Left ventricle myocardium inferior (tissue), 1 donor: ENCODE measurements at regions not wholly inside any gene's neighbourhood (a gene's known extent, or its start where the extent isn't known, plus 50 kb on each side); places are given as distances from the start of the nearest gene placed in this dataset.

ENCODE experiments used
- DNase-seq: peaks from one replicate; pipeline ENCODE4 v3.0.0-alpha.2; 2020
- H3K27ac ChIP-seq: fragments of 200-600 bp; replicated peaks from 2 replicates; pipeline ENCODE4 v1.8.0; 2021
- H3K27me3 ChIP-seq: fragments of 200-600 bp; 2 replicates; pipeline ENCODE4 v1.8.0; 2021; ENCODE audit warnings: low read depth
- H3K36me3 ChIP-seq: fragments of 200-600 bp; 2 replicates; pipeline ENCODE4 v1.8.0; 2021
- H3K4me1 ChIP-seq: fragments of 200-600 bp; 2 replicates; pipeline ENCODE4 v1.8.0; 2021
- H3K4me3 ChIP-seq: fragments of 200-600 bp; 2 replicates; pipeline ENCODE4 v1.8.0; 2021; ENCODE audit warnings: mild to moderate bottlenecking, moderate library complexity
- H3K9me3 ChIP-seq: fragments of 200-600 bp; replicated peaks from 2 replicates; pipeline ENCODE4 v1.8.0; 2021
- intact Hi-C: fragments of 100-400 bp; cut with micrococcal nuclease; formaldehyde crosslinking; loops from one replicate; pipeline ENCODE4 v1.11.0; 2022
- TF ChIP-seq, protein P1 (sequence below): fragments of 200-600 bp; IDR thresholded peaks from 2 replicates; pipeline ENCODE4 v1.8.0; 2021; ENCODE audit warnings: antibody characterized with exemption, mild to moderate bottlenecking, borderline replicate concordance
- donor health status: DM: no; HTN: yes; CAD: no; lungs with severe emphysema.

GRCh38 chr15:94028809-94029208 is 202.6 kb upstream of the MCTP2 start:
- Histone ChIP-seq H3K27me3 (peaks cover 16% of the 10 kb centered on the region), H3K9me3 (no peaks in the 10 kb centered on the region), H3K4me3 (no peak overlapping the region), H3K4me1 (no peaks in the 10 kb centered on the region), H3K36me3 (no peaks in the 10 kb centered on the region), H3K27ac (no peak overlapping the region)
- TF ChIP-seq, protein P1, sequence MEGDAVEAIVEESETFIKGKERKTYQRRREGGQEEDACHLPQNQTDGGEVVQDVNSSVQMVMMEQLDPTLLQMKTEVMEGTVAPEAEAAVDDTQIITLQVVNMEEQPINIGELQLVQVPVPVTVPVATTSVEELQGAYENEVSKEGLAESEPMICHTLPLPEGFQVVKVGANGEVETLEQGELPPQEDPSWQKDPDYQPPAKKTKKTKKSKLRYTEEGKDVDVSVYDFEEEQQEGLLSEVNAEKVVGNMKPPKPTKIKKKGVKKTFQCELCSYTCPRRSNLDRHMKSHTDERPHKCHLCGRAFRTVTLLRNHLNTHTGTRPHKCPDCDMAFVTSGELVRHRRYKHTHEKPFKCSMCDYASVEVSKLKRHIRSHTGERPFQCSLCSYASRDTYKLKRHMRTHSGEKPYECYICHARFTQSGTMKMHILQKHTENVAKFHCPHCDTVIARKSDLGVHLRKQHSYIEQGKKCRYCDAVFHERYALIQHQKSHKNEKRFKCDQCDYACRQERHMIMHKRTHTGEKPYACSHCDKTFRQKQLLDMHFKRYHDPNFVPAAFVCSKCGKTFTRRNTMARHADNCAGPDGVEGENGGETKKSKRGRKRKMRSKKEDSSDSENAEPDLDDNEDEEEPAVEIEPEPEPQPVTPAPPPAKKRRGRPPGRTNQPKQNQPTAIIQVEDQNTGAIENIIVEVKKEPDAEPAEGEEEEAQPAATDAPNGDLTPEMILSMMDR: no peak
- no peak for DNase-seq
- intact Hi-C loops: no loop called here

DNA sequence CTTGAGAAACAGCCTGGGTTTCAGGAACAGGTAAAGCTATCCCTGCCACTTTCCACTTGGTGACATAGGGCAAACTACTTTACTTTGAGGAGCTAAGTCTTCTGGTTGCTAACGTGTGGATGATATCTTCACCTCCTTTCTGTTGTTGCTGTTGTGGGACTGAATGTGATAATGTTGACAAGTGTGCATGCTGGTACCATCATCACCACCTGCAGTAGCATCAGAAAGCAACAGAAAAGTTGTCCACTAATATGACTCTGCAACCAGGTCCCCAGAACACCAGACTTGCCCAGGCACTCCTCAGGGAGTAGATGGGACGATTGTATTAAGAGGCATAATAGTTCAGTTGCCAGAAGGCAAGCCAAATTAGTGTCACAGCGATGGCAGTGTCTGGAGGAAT is 203.2 kb upstream of the MCTP2 start:
- Histone ChIP-seq H3K36me3 (no peaks in the 10 kb centered on the region), H3K4me3 (no peak overlapping the region), H3K27me3 (peaks cover 12% of the 10 kb centered on the region), H3K9me3 (no peaks in the 10 kb centered on the region), H3K4me1 (no peaks in the 10 kb centered on the region), H3K27ac (no peak overlapping the region)
- DNase-seq: no peak
- intact Hi-C loops: no loop called here
- TF ChIP-seq, protein P1: no peak

DNA sequence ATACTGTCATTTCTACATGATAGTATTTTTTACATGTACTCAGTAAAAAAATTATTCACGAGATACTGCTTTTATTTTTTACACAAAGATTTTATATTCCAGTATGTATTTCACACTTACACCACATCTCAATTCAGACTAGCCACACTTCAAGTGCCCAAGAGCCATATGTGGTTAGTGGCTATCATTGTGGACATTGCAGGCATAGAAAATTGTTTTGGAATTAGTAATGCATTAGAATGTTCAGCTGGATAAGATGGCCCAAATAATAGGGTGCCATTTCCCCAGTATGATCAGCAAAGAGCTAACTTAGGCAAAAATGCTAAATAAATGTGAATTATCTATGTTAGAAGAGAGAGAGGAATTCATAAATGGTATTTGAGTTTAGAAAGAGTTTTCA is 203.8 kb upstream of the MCTP2 start:
- no peaks in the 10 kb centered on the region for H3K4me1 ChIP-seq
- H3K27me3 ChIP-seq: peaks cover 12% of the 10 kb centered on the region
- no peak for DNase-seq
- intact Hi-C loops: no loop called here
- H3K36me3 ChIP-seq: no peaks in the 10 kb centered on the region
- H3K4me3 ChIP-seq: no peak overlapping the region
- H3K27ac ChIP-seq: no peak overlapping the region
- TF ChIP-seq, protein P1: no peak
- H3K9me3 ChIP-seq: no peaks in the 10 kb centered on the region

DNA sequence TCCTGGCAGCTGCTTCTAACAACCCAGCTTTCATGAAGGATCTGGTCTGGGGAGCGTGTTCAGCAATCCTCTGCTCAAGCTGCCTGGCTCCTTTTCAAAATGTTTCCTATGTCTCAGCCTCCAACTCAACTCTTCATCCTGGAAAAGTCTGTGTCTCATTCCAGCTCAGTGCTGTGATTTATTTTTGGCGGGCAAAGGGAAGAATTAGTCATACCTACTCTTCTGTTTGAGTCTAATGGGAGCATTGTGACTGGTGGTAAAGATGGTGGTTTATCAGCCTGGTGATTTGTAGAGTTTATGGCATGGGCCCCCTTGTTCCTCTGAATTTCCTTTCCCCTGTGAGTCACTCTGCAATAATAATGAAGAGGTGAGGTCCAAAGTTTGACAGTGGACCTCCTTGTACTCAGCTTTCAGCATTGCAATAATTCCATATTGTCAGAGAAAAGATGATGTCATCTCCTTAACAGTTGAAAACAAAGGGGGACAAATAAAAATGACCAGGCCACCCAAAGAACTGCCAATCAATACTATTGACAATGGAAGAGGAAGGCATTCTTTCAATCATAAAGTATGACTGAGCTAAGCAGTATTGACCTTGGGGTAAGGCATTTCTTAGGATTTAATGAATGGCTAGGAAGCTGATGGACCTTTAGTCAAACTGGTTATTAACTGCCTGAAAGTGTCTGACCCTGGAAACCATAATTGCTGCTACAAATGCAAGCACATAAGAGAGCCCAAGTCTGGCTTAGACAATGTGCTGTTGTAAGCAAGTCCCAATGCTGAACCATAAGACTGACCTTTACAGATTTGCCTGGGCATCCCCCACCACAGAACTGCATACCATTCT is 204.7 kb upstream of the MCTP2 start:
- Histone ChIP-seq H3K36me3 (no peaks in the 10 kb centered on the region), H3K4me1 (no peaks in the 10 kb centered on the region), H3K27me3 (peaks cover 9% of the 10 kb centered on the region), H3K9me3 (no peaks in the 10 kb centered on the region), H3K27ac (no peak overlapping the region), H3K4me3 (no peak overlapping the region)
- intact Hi-C loops: no loop called here
- DNase-seq: no peak
- TF ChIP-seq, protein P1: no peak

GRCh38 chr15:94023531-94023930 is 207.8 kb upstream of the MCTP2 start:
- H3K4me3 ChIP-seq: no peak overlapping the region
- no peak for DNase-seq
- H3K9me3 ChIP-seq: no peaks in the 10 kb centered on the region
- H3K27me3 ChIP-seq: peaks cover 17% of the 10 kb centered on the region
- intact Hi-C loops: no loop called here
- no peak overlapping the region for H3K27ac ChIP-seq
- TF ChIP-seq, protein P1: no peak
- H3K36me3 ChIP-seq: no peaks in the 10 kb centered on the region
- H3K4me1 ChIP-seq: no peaks in the 10 kb centered on the region
